CD4-positive, alpha-beta T cell treated with Interferon alpha-2 for 1 hour (primary cell): ENCODE measurements at regions not wholly inside any gene's neighbourhood (a gene's known extent, or its start where the extent isn't known, plus 50 kb on each side); places are given as distances from the start of the nearest gene placed in this dataset.
"Not testable (repeated sequence)": the region's sequence is repeated elsewhere in the genome, so short reads cannot be mapped to it uniquely, and the experiment has no call there.

Source experiments
- DNase-seq, 2 donors: peaks; one replicate each; pipeline ENCODE4 v3.0.0-alpha.2; 2020 to 2022

DNA sequence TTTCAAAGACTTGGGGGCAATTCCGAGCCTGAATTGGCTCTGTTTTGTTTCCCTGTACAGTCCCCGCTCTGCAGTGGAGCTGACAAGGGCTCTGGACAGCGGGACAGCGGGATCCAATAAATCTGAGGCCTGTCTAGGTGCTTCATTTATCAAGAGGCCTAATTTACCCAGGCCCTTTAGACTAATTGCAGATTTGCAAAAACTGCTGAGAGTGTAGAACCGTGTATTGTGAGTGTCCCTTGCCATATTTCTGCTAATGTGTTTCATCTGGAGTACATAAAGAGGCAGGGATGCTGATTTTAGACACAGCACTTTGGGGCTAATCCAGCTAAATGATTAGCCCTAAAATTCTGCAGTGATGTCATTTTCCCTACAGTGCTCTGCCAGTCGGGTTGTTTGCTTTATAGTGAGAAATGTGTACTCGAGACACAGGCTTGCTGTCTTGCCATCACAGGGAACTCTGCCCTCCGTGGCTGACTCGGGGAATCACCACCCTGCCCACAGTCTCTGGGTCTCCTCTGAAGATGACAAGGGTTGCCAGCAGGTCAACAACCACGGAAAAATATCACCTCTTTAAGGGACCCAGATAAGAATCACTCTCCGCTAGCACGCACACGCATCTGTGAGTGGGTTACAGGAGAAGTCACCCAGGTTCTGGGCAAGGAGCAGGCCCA, 592.0 kb downstream of the BNC2 start:
- DNase-seq = no peak

DNA sequence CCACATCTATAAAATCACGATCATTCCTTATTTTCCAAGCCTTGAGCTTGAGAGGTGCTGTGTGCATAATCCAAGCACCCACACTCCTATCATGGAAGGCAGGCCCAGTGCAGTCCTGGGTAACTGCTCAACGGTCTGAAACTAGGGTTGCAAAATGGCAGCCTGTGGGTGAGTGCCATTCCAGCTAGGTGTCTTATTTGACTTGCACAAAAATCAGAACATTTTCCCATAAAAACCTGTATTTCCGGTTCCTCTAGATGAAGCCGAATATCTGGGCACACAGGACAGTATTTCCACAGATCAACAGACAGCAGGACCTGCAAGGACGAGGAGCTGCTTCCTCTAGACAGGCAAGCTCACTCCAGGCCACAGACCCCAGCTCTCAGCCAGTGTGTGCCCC, 588.8 kb downstream of the BNC2 start:
- DNase-seq = no peak

DNA sequence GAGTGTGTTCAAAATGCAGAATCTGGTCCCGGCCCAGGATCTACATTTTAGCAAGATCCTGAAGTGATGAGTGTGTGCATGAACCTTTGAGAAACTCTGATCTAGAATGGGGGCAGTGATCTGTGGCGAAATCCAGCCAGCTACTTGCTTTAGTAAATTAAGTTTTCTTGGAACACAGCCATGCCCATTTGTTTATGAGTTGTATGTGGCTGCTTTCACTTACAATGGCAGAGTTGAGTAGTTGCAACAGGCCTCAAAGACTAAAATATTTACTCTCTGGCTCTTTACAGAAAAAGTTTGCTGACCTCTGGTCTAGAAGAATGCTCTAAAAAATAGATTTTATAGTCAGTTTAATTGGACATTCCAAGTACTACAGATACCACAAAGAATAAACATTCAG, 588.3 kb downstream of the BNC2 start:
- no peak for DNase-seq

DNA sequence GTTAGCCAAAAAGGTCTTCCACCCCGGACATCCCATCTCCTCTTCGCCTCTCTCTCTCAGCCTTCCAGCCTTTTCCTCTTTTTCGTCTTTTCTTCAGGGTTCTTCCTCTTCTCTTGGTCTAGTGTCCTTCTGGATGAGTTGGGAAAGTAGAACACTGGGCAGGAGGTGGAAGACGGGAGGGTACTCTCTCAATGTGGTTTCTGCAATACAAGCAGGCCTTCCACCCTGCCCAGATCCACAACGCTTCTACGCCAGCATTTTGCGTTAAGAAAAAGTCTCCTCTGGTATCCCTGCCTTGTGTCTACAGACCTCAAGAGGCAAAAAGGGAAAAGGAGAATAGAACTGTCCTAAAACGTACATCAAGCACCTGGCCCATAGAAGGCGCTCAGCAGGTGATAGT, 587.8 kb downstream of the BNC2 start:
- no peak for DNase-seq

DNA sequence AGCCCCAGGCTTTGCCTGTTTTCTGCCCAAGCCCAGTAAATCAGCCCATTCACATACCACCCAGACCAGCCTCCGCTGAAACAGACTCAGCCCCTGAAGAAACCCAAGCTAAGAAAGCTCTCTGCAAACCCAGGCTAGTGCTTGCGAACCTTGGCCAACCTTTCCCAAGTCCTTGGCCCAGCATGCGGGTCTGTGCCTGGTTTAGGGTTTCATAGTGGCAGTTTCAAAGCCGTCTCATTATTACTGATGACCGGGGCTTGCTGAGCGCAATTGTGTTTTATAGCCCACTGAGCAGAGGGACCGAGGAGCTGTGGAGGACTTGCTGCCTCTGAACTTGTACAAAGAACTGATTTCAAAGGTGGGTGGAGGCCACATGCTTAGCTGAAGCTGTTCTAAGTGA, 584.3 kb downstream of the BNC2 start:
- DNase-seq = no peak

DNA sequence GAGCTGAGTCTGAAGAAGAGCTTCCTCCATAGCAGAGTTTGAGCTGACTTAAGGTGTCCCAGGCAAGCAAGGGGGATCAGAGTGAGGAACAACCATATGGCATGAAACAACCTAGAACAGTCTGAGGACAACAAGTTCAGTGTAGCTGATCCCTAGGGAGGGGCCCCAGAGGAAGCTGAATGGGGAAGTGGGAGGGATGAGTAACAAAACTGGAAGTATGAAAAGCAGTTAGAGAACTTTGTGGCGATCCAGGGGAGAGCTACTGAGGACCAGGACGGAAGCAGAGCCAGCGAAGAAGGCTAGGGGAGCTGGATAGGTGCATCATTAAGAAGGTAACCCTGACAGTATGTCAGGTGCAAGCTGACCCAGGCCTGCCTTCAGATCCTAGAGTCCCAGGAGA, 580.8 kb downstream of the BNC2 start:
- DNase-seq = no peak

DNA sequence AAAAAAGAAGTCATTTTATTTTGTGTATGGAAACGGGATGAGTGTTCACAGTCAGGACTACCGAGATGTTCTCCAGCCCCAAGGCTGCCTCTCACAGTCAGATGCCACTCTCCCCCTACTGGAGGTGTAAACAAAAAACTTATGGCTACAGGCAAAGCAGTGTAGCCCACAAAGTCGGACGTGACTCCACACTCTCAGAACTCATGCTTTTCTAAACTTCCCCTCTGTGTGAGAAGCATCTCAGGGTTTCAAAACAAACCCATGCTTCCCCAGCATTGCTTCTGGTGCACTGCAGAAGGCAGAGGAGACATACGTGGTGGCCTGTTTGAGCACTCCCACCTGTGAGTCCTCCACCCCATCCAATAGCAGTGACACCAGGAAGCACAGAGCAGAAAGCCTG, 580.3 kb downstream of the BNC2 start:
- DNase-seq = no peak

DNA sequence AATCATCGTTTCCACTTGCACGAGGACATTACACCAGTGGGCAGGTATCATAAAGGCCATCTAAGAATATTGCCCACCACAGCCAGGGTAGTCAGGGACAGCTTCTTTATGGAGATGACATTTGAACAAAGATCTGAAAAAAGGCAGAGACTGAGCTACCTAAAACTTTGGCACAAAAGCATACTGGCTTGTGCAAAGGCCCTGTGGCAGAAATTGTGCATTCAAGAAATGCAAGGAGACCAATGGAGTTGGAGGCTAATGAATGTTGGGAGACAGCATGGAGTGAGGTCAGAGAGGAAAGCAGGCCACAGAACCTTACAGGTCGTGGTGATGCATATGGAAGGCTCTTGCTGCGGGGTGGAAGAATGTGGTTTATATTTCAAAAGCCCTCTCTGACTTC, 578.5 kb downstream of the BNC2 start:
- no peak for DNase-seq

DNA sequence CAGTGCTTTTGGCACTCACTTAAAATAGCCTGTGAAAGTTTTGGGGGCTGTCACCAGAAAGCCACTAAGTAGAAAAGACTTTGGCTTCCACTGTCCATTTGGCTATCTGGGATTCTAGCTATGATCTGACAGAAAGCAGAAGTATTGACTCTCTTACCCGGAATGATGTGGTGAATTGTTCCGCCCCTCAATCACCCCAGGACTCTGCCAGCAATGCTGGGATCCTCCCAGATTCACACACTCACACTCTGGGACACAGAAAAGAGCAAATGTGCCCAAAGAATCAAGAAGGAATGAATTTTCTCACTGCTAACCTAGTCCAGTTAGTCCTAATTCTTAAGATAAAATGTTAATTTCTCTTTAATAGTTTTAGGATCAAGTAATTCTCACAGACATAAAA, 576.9 kb downstream of the BNC2 start:
- no peak for DNase-seq

DNA sequence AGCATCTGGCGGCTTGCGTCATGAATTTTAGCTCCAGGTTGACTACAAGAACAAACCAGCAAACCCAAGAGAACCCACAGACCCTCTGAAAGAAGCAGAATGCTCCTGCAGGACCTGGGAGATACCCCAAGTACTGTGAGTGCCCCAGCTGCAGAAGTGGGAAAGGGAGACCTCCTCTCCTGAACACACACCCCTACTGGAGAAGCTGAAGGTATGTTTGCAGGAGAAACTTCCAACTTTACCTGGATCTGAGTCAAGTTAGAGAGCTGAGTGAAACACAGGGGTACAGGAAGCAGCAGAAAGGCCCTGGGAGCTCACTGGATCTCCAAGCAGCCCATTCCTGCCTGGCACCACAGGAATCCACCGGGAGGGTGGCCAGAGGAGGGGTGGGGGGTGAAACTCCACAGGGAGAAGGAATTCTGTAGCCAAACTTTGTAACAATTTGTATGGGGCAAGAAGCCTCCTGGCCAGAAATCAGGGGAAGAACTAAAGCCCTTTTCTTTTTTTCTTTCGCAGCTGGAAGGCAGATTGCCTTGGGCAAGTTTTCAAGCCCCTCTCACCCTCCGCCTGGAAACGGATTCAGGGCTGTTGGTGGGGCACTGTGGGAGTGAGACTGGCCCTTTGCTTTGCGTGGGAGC, 576.2 kb downstream of the BNC2 start:
- no peak for DNase-seq

DNA sequence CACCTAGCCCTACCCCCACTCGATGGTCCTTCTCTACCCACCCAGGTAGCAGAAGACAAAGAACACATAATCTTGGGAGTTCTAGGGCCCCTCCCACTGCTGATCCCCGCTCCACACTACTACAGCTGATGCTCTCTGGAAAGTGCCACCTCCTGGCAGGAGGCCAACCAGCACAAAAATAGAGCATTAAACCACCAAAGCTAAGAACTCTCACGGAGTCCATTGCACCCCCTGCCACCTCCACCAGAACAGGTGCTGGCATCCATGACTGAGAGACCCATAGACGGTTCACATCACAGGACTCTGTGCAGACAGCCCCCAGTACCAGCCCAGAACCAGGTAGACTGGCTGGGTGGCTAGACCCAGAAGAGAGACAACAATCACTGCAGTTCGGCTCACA, 575.5 kb downstream of the BNC2 start:
- not testable (repeated sequence) for DNase-seq

DNA sequence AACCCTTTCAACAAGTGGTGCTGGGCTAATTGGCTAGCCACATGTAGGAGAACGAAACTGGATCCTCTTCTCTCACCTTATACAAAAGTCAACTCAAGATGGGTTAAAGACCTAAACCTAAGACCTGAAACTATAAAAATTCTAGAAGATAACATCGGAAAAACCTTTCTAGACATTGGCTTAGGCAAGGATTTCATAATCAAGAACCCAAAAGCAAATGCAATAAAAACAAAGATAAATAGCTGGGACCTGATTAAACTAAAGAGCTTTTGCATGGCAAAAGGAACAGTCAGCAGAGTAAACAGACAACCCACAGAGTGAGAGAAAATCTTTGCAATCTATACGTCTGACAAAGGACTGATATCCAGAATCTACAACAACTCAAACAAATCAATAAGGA, 571.1 kb downstream of the BNC2 start:
- not testable (repeated sequence) for DNase-seq

DNA sequence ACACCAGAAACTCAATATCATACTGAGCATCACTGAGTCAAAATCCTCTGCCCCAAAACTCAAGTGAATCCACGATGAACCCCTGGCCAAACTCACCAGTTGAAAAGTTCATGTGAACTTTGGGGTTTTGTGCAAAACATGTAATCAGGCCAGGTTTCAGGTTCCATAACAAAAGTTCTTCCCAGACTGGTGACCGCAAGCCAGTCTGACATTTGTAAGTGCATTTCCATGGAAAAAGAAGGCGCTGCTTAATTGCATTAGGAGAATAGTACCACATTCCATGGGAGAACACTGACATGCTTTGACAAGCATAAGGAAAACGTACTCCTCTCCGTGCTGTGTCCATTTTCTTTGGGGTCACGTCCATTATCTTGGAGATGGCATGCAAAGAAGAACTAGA, 567.0 kb downstream of the BNC2 start:
- DNase-seq = no peak

DNA sequence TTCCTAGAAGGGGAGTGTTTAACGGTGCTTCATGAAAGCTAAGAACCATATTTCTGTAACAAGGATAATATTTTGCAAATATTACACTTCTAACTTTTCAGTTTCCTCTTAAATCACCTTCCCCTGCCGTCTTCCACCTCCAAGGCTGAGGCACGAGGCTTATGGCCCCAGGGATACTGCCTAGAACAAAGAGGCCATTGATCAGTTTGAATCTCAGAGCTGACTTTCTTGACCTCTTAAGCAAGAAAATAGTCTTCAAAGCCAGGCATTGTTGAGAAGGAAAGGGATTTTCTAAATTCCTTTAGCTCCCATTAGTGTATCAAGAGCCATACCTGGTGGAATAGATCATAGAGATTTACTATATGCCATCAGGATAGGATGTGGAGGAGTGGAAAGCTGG, 566.2 kb downstream of the BNC2 start:
- no peak for DNase-seq

DNA sequence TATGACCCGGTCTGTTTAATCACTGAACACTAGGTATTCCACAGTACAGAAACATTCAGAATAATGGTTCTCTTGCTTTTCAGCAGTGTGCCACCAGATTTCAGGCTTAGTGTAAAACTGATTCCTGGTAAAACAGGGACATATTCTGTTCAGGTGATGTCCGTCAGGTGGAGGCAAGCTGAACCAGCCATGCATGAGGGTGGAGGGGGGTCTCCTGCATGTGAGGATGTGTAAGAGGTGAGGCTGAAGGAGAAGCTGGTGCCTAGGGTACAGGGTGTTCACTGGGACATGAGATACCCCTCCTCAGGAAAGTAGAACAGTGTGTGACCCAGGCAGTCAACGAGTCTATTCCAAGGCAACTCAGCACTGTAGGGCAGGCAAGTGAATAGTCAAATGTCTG, 563.9 kb downstream of the BNC2 start:
- no peak for DNase-seq

DNA sequence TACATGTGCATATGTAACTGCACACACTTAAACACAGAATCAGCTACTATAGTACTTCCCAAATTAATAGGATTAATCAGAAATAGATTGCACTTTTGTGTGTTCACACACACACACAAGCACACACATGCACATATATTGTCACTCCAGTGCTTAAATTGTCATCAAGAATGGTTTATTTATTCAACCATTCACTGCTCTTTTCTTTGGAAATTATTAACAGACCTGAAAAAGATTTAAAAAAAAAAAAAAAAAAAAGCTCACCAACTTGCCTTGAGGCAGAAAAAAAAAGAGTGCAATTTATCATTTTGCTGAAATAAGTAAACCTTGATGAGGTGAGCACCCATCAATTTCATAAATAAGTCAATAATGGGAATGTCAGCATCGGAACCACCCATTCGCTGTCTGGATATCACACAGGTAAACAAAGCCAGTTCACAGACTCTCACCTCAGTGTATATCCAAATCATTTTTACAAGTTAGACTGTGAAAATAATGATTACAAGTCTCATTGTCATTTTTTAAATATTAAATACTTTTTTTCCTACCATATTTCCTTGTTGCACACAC, 562.8 kb downstream of the BNC2 start:
- no peak for DNase-seq

DNA sequence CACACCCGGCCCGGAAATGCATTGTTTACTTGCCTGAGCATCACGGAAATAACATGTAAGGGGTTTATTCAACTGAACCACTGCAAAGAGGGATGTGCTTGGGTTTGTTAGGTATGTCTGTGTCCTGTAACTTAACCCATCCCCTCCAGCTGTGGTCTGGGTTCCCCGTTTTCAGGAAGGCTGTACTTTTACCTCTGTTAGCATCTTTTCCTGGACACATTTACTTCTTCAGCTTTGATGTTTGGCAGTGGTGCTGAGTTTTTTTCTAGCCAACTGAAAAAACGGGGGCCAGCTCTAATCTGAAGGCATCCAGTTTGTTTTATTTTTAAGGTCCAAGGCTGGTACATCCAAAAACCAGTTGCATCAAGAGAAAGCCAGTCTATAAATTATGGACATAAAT, 561.8 kb downstream of the BNC2 start:
- DNase-seq = no peak

DNA sequence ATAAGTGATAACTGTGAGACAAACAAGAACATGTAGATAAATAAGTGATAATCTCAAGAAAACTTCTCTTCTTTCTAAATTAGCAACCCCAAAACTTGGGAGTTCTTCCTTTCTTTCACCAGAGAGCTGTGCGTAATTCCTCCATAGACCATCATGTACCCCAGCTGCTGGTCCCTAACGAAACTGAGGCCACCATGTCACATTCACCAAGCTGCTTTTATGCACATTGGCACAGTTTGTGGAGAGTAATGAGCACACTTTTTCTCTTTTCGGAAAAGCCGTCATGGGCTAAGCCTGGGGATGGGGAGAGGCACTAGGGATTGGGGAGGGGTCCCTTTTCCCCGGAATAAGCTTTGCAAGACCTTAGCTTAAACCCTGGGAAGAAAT, 561.4 kb downstream of the BNC2 start:
- no peak for DNase-seq

DNA sequence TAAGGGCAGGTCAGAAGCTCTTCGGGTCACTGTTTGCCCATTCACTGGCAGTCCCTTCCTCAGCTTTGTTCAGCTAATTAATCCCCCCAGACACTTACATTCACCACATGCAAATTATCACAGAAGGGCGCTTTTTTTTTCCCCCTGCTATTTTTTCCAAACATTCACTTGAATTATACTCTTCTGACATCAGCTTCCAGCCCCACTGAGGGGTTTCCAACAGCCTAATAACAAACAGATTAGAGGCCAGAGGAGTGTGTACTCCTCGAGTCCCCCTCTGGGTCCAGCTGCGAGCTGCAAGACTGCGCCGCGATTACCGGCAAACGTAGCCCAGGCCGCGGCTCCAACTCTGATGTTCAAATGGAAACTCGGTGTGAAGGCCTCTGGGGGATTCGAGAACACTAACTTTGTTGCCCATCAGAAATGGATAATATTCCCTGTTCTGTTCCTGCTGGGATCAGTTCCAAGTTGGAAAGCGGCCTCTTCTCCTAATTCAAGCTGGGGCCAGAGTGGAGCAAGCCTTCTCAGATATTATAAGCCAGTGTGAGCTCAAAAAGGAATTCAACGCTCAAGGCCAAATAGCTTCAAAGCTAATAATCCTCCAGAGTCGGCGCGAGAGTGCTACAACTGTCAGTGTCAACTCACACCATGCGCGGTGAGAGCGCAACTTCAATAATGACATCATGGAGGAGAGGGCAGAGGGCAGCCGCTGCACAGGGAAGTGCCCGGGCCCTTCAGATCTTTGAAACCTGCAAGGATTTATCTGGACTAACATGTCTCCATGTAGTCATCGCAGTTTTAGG, 560.8 kb downstream of the BNC2 start:
- DNase-seq = no peak

DNA sequence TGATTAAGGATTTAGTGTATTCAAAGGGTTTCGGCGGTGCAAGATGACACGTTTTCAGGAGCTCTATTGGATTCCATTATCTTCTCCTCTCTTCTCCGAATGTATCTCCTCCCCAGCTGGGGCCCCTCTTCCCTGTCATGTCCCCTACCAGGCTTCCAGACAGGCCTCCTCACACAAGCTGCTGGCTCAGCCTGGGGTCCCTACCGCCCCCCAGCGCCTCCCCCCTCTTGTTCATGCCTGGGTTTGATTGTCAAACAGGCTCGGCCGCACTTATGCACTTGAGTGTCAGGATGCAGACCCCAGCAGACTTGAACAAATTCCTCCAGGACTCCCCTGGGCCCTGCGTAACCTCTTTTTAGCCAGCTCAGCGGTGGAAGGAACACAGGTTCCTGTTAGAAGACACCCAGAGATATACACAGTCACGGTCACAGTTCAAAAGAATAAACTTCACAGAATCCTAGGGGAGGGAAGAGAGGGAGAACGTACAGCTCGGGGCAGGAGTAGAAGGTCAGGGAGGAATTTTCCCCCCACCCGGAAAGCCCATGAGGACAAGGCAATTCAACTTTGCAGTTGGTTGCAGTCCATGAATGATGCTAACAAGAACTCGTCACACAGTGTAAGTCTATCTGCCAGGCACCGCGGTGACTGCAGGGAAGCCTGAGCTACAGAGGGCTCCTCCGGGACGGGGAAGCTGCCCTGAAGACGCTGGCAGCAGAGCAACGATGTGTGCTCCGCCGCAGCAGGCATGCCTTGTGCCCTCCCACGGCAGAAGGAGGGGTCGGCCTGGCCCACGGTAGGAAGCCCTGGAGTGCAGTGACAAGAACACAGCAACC, 560.0 kb downstream of the BNC2 start:
- DNase-seq = no peak

DNA sequence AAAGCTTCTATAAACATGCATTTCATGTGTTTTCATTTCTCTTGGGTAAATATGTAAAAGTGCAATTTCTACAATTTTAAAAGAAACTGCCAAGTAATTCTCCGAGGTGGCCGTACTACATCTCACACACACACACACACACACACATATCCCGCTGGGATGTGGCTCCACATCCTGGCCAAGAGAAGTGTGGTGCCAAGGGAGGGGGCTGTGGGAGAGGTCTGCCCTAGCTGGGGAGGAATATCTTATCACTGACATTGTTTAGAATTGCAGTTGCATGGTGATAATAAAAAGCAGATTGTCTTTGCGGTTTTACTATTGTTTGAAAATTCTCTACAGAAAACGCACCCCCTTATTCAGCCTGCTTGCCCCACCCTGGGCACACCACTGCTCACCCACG, 558.4 kb downstream of the BNC2 start:
- DNase-seq = no peak

DNA sequence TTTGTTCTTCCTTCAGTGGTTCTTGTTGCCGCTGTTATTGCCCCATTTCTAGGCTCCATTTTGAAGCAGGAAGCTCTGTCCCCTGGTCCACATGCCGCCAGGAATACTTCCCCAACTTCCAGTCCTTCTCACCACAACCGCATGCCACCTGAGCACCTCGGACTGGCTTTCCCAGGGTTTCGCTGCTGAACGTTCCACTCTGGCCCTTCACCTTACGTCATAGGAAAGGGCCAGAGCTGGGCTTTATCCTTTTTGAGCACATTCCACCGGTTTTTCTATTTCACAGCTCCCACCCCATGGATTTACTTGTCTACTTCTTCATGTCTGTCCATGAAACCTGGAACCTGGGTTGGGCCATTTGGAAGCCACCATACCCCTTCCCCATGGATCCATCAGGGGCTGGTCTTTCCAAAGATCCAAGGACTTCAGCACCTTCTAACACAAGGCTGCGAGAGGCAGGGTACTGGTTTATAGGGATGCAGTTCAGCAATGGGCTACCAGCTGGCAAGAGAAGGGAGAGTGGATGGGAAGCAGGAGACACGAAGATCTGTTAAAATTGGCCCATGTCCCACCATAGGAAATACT, 557.4 kb downstream of the BNC2 start:
- DNase-seq = no peak

DNA sequence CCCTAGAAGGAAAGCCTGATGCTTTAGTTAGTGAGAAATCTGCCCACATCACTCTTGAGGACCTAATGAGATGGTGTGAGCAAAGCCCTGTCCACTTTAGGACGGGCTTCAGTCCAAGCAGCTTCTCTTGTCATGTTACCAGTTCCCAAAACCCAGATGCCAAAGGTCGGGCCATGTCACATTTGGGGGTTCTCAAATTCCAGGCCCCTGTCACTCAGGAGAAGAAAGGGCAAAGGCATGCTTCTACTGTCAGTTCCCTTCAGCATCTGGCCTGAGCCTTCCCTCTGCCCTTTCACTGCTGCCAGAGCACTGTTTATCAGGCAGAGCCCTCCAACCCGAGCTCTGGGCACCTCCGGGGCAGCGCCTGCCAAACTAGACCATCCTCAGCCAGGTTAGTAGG, 556.0 kb downstream of the BNC2 start:
- no peak for DNase-seq
